ENCODE measurements at regions not wholly inside any gene's neighbourhood (a gene's known extent, or its start where the extent isn't known, plus 50 kb on each side); places are given as distances from the start of the nearest gene placed in this dataset.

GRCh38 chr10:9707216-9707615 lies 1310.5 kb upstream of the CELF2 start:
- Mint-ChIP-seq H3K27ac (no peak overlapping the region), H3K27me3 (peaks cover 3% of the 10 kb centered on the region), H3K4me3 (no peak overlapping the region), H3K36me3 (ENCODE audit: low read depth) (no peaks in the 10 kb centered on the region), H3K9me3 (ENCODE audit: low read depth) (peaks cover 10% of the 10 kb centered on the region), H3K4me1 (no peaks in the 10 kb centered on the region)
- intact Hi-C loops (cut with DNase I, micrococcal nuclease) = no loop called here
- no peak for ATAC-seq
- CTCF ChIA-PET = no interaction called here
- DNase-seq = no peak
- POLR2A ChIA-PET = no interaction called here

GRCh38 chr10:9709849-9710248 lies 1307.8 kb upstream of the CELF2 start:
- no peak overlapping the region for H3K4me3 Mint-ChIP-seq
- H3K4me1 Mint-ChIP-seq = no peaks in the 10 kb centered on the region
- no peak overlapping the region for H3K27ac Mint-ChIP-seq
- DNase-seq (no peak), ATAC-seq (no peak)
- ChIA-PET CTCF (no interaction called here), POLR2A (no interaction called here)
- H3K9me3 Mint-ChIP-seq (ENCODE audit: low read depth) = peaks cover 16% of the 10 kb centered on the region
- H3K27me3 Mint-ChIP-seq = no peaks in the 10 kb centered on the region
- intact Hi-C loops (cut with DNase I, micrococcal nuclease) = no loop called here
- H3K36me3 Mint-ChIP-seq (ENCODE audit: low read depth) = no peaks in the 10 kb centered on the region

- ChIA-PET POLR2A (no interaction called here), CTCF (no interaction called here)
- no peak overlapping the region for H3K27ac Mint-ChIP-seq
- no peak for DNase-seq
- H3K9me3 Mint-ChIP-seq (ENCODE audit: low read depth) = peaks cover 16% of the 10 kb centered on the region
- H3K36me3 Mint-ChIP-seq (ENCODE audit: low read depth) = no peaks in the 10 kb centered on the region
- no peaks in the 10 kb centered on the region for H3K4me1 Mint-ChIP-seq
- no peak for ATAC-seq
- H3K27me3 Mint-ChIP-seq = no peaks in the 10 kb centered on the region
- no peak overlapping the region for H3K4me3 Mint-ChIP-seq
- intact Hi-C loops (cut with DNase I, micrococcal nuclease) = no loop called here
Observed at GRCh38 chr10:9712393-9712792, 1305.3 kb upstream of the CELF2 start.

- ATAC-seq = no peak
- Mint-ChIP-seq H3K9me3 (ENCODE audit: low read depth) (no peaks in the 10 kb centered on the region), H3K4me1 (no peaks in the 10 kb centered on the region), H3K4me3 (no peak overlapping the region), H3K36me3 (ENCODE audit: low read depth) (no peaks in the 10 kb centered on the region), H3K27ac (no peak overlapping the region), H3K27me3 (peaks cover 2% of the 10 kb centered on the region)
- intact Hi-C loops (cut with DNase I, micrococcal nuclease) = no loop called here
- ChIA-PET CTCF (no interaction called here), POLR2A (no interaction called here)
- no peak for DNase-seq
Observed at GRCh38 chr10:9719246-9719645, 1298.4 kb upstream of the CELF2 start.

GRCh38 chr10:9733766-9734165 lies 1283.9 kb upstream of the CELF2 start:
- DNase-seq = no peak
- intact Hi-C loops (cut with DNase I, micrococcal nuclease) = no loop called here
- Mint-ChIP-seq H3K27me3 (peaks cover under 1% of the 10 kb centered on the region), H3K4me1 (no peaks in the 10 kb centered on the region), H3K27ac (no peak overlapping the region), H3K4me3 (no peak overlapping the region), H3K36me3 (ENCODE audit: low read depth) (no peaks in the 10 kb centered on the region), H3K9me3 (ENCODE audit: low read depth) (peaks cover 2% of the 10 kb centered on the region)
- ChIA-PET CTCF (no interaction called here), POLR2A (no interaction called here)
- ATAC-seq = no peak

- ATAC-seq (no peak), DNase-seq (no peak)
- no peaks in the 10 kb centered on the region for H3K27me3 Mint-ChIP-seq
- no peaks in the 10 kb centered on the region for H3K4me1 Mint-ChIP-seq
- ChIA-PET CTCF (interaction anchor here (0.7 kb wide), 1 partner anchor 1107 kb away, joined by 3 read pairs; no protein-coding TSS in a partner anchor), POLR2A (no interaction called here)
- H3K9me3 Mint-ChIP-seq (ENCODE audit: low read depth) = no peaks in the 10 kb centered on the region
- H3K36me3 Mint-ChIP-seq (ENCODE audit: low read depth) = no peaks in the 10 kb centered on the region
- H3K27ac Mint-ChIP-seq = no peak overlapping the region
- intact Hi-C loops (cut with DNase I, micrococcal nuclease) = no loop called here
- no peak overlapping the region for H3K4me3 Mint-ChIP-seq
Observed at GRCh38 chr10:9734218-9734617, 1283.5 kb upstream of the CELF2 start.

- Mint-ChIP-seq H3K4me3 (no peak overlapping the region), H3K9me3 (ENCODE audit: low read depth) (no peaks in the 10 kb centered on the region), H3K27me3 (no peaks in the 10 kb centered on the region), H3K27ac (no peak overlapping the region), H3K36me3 (ENCODE audit: low read depth) (no peaks in the 10 kb centered on the region), H3K4me1 (no peaks in the 10 kb centered on the region)
- POLR2A ChIA-PET = no interaction called here
- CTCF ChIA-PET = interaction anchor here (0.6 kb wide), 1 partner anchor 232 kb away, joined by 4 read pairs; no protein-coding TSS in a partner anchor
- intact Hi-C loops (cut with DNase I, micrococcal nuclease) = no loop called here
- DNase-seq (no peak), ATAC-seq (no peak)
Observed at GRCh38 chr10:9735731-9736130, 1281.9 kb upstream of the CELF2 start.

GRCh38 chr10:9743639-9744038 lies 1274.0 kb upstream of the CELF2 start:
- Mint-ChIP-seq H3K9me3 (ENCODE audit: low read depth) (peaks cover 4% of the 10 kb centered on the region), H3K4me3 (no peak overlapping the region), H3K4me1 (no peaks in the 10 kb centered on the region), H3K27ac (no peak overlapping the region), H3K27me3 (peaks cover 8% of the 10 kb centered on the region), H3K36me3 (ENCODE audit: low read depth) (no peaks in the 10 kb centered on the region)
- intact Hi-C loops (cut with DNase I, micrococcal nuclease) = no loop called here
- ChIA-PET POLR2A (no interaction called here), CTCF (interaction anchor here (0.8 kb wide), 1 partner anchor 34 kb away, joined by 3 read pairs; no protein-coding TSS in a partner anchor)
- no peak for DNase-seq
- ATAC-seq = no peak

- Mint-ChIP-seq H3K27ac (no peak overlapping the region), H3K4me1 (no peaks in the 10 kb centered on the region), H3K4me3 (no peak overlapping the region), H3K9me3 (ENCODE audit: low read depth) (peaks cover 4% of the 10 kb centered on the region), H3K27me3 (peaks cover 8% of the 10 kb centered on the region), H3K36me3 (ENCODE audit: low read depth) (no peaks in the 10 kb centered on the region)
- no peak for ATAC-seq
- ChIA-PET CTCF (no interaction called here), POLR2A (no interaction called here)
- intact Hi-C loops (cut with DNase I, micrococcal nuclease) = no loop called here
- DNase-seq = no peak
Observed at GRCh38 chr10:9745158-9745557, 1272.5 kb upstream of the CELF2 start.

GRCh38 chr10:9757176-9757575 lies 1260.5 kb upstream of the CELF2 start:
- H3K9me3 Mint-ChIP-seq (ENCODE audit: low read depth) = no peaks in the 10 kb centered on the region
- no peaks in the 10 kb centered on the region for H3K27me3 Mint-ChIP-seq
- no peaks in the 10 kb centered on the region for H3K4me1 Mint-ChIP-seq
- H3K4me3 Mint-ChIP-seq = no peak overlapping the region
- ATAC-seq = no peak
- ChIA-PET CTCF (no interaction called here), POLR2A (no interaction called here)
- no peak for DNase-seq
- intact Hi-C loops (cut with DNase I, micrococcal nuclease) = no loop called here
- H3K36me3 Mint-ChIP-seq (ENCODE audit: low read depth) = no peaks in the 10 kb centered on the region
- no peak overlapping the region for H3K27ac Mint-ChIP-seq

- CTCF ChIA-PET = no interaction called here
- DNase-seq = no peak
Observed at GRCh38 chr10:9759596-9759995, 1258.1 kb upstream of the CELF2 start.

GRCh38 chr10:9762966-9763656 lies 1254.6 kb upstream of the CELF2 start:
- no peak overlapping the region for H3K4me3 Mint-ChIP-seq
- intact Hi-C loops (cut with DNase I, micrococcal nuclease) = no loop called here
- ChIA-PET CTCF (no interaction called here), POLR2A (no interaction called here)
- no peak for DNase-seq
- no peak overlapping the region for H3K27ac Mint-ChIP-seq
- no peak for ATAC-seq
- no peaks in the 10 kb centered on the region for H3K27me3 Mint-ChIP-seq
- no peaks in the 10 kb centered on the region for H3K36me3 Mint-ChIP-seq (ENCODE audit: low read depth)
- no peaks in the 10 kb centered on the region for H3K4me1 Mint-ChIP-seq
- H3K9me3 Mint-ChIP-seq (ENCODE audit: low read depth) = no peaks in the 10 kb centered on the region

More at GRCh38 chr10:9759596-9759995, 1258.1 kb upstream of the CELF2 start:
- intact Hi-C loops (cut with DNase I, micrococcal nuclease) = no loop called here
- Mint-ChIP-seq H3K4me3 (no peak overlapping the region), H3K27ac (no peak overlapping the region), H3K4me1 (no peaks in the 10 kb centered on the region), H3K36me3 (ENCODE audit: low read depth) (no peaks in the 10 kb centered on the region), H3K9me3 (ENCODE audit: low read depth) (no peaks in the 10 kb centered on the region), H3K27me3 (no peaks in the 10 kb centered on the region)
- POLR2A ChIA-PET = no interaction called here
- ATAC-seq = no peak

GRCh38 chr10:9766762-9767161 lies 1250.9 kb upstream of the CELF2 start:
- H3K4me1 Mint-ChIP-seq = no peaks in the 10 kb centered on the region
- H3K4me3 Mint-ChIP-seq = no peak overlapping the region
- no peaks in the 10 kb centered on the region for H3K36me3 Mint-ChIP-seq (ENCODE audit: low read depth)
- CTCF ChIA-PET = interaction anchor here (1.5 kb wide), 1 partner anchor 11 kb away, joined by 3 read pairs; no protein-coding TSS in a partner anchor
- intact Hi-C loops (cut with DNase I, micrococcal nuclease) = no loop called here
- H3K9me3 Mint-ChIP-seq (ENCODE audit: low read depth) = peaks cover 2% of the 10 kb centered on the region
- POLR2A ChIA-PET = no interaction called here
- DNase-seq (no peak), ATAC-seq (no peak)
- H3K27ac Mint-ChIP-seq = no peak overlapping the region
- H3K27me3 Mint-ChIP-seq = peaks cover 8% of the 10 kb centered on the region
